Common myeloid progenitor, CD34-positive (primary cell): ENCODE measurements at regions not wholly inside any gene's neighbourhood (a gene's known extent, or its start where the extent isn't known, plus 50 kb on each side); places are given as distances from the start of the nearest gene placed in this dataset.
"Not testable (repeated sequence)": the region's sequence is repeated elsewhere in the genome, so short reads cannot be mapped to it uniquely, and the experiment has no call there.

Experiments
- CTCF ChIA-PET: fragments of 350-600 bp; sonication (Branson Sonifier 250); formaldehyde crosslinking; loops from one replicate; lab custom pipeline; 2021; ENCODE audit warnings: antibody characterized with exemption; lab: Charles Lee
- POLR2A ChIA-PET: fragments of 350-600 bp; sonication (Branson Sonifier 250); formaldehyde crosslinking; loops from one replicate; lab custom pipeline; 2021; ENCODE audit warnings: antibody characterized with exemption; lab: Charles Lee
- DNase-seq, 3 donors: peaks; one replicate each; pipeline versions ENCODE4 v3.0.0 to v3.0.0-alpha.2; 2013
- H3K27ac ChIP-seq, 2 experiments: 1 replicate in 1 of 2; 2 replicates in 1 of 2; pipeline ENCODE4 v1.7.0; 2013; ENCODE audit warnings: inconsistent platforms in 2 of 2, low read length in 2 of 2, mild to moderate bottlenecking in 2 of 2, low read depth in 1 of 2, moderate library complexity in 1 of 2; ENCODE audit not compliant: severe bottlenecking in 2 of 2, insufficient read depth in 1 of 2, poor library complexity in 1 of 2
- H3K27me3 ChIP-seq, 5 experiments: replicated peaks in 2 of 5; 1 replicate in 3 of 5; 2 replicates in 2 of 5; pipeline versions ENCODE4 v1.6.1 to v1.7.0; 2013; ENCODE audit warnings: low read length in 4 of 5, mild to moderate bottlenecking in 2 of 5, moderate library complexity in 2 of 5, inconsistent platforms in 1 of 5; ENCODE audit not compliant: insufficient read depth in 5 of 5, control insufficient read depth in 4 of 5
- H3K36me3 ChIP-seq, 4 experiments: 1 replicate in 2 of 4; 2 replicates in 2 of 4; pipeline versions ENCODE4 v1.6.1 to v1.7.0; 2013; ENCODE audit warnings: low read length in 3 of 4, control low read depth in 1 of 4, mild to moderate bottlenecking in 1 of 4; ENCODE audit not compliant: control insufficient read depth in 4 of 4, insufficient read depth in 4 of 4
- H3K4me1 ChIP-seq, 4 experiments: 1 replicate in 3 of 4; 2 replicates in 1 of 4; pipeline versions ENCODE4 v1.6.1 to v1.7.1; 2013; ENCODE audit warnings: low read length in 3 of 4, mild to moderate bottlenecking in 3 of 4, control low read depth in 1 of 4, inconsistent platforms in 1 of 4, moderate library complexity in 1 of 4; ENCODE audit not compliant: control insufficient read depth in 4 of 4, insufficient read depth in 4 of 4; ENCODE audit errors: control extremely low read depth in 1 of 4
- H3K4me3 ChIP-seq, 7 experiments: 1 replicate in 4 of 7; 2 replicates in 3 of 7; pipeline versions ENCODE4 v1.5.1 to v1.7.0; 2013; ENCODE audit warnings: mild to moderate bottlenecking in 7 of 7, low read length in 6 of 7, moderate library complexity in 6 of 7, inconsistent platforms in 2 of 7, low read depth in 2 of 7, control low read depth in 1 of 7; ENCODE audit not compliant: insufficient read depth in 4 of 7, control insufficient read depth in 1 of 7; ENCODE audit errors: extremely low read depth in 1 of 7
- H3K9me3 ChIP-seq, 5 experiments: 1 replicate in 4 of 5; 2 replicates in 1 of 5; pipeline versions ENCODE4 v1.6.1 to v1.7.1; 2013; ENCODE audit warnings: low read length in 4 of 5, mild to moderate bottlenecking in 2 of 5, inconsistent platforms in 1 of 5, low read depth in 1 of 5, moderate library complexity in 1 of 5; ENCODE audit not compliant: control insufficient read depth in 4 of 5, insufficient read depth in 2 of 5; ENCODE audit errors: control extremely low read depth in 1 of 5
- WGBS: methylation state at CpG from one replicate; pipeline ENCODE4 v1.1.5; 2013; ENCODE audit not compliant: insufficient coverage; 5-methylcytosine and 5-hydroxymethylcytosine counted together

DNA sequence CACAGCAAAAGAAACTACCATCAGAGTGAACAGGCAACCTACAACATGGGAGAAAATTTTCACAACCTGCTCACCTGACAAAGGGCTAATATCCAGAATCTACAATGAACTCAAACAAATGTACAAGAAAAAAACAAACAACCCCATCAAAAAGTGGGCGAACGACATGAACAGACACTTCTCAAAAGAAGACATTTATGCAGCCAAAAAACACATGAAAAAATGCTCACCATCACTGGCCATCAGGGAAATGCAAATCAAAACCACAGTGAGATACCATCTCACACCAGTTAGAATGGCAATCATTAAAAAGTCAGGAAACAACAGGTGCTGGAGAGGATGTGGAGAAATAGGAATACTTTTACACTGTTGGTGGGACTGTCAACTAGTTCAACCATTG is 207.8 kb downstream of the USP6NL start:
- CTCF ChIA-PET, H3K4me3 ChIP-seq, H3K9me3 ChIP-seq, DNase-seq, H3K27ac ChIP-seq, POLR2A ChIA-PET, H3K27me3 ChIP-seq, H3K36me3 ChIP-seq: not testable (repeated sequence)
- peaks cover 0 to 38% (median 26%) of the 10 kb centered on the region in 4 experiments for H3K4me1 ChIP-seq
- WGBS: no CpG with 5 or more reads among the region's 2 CpGs

DNA sequence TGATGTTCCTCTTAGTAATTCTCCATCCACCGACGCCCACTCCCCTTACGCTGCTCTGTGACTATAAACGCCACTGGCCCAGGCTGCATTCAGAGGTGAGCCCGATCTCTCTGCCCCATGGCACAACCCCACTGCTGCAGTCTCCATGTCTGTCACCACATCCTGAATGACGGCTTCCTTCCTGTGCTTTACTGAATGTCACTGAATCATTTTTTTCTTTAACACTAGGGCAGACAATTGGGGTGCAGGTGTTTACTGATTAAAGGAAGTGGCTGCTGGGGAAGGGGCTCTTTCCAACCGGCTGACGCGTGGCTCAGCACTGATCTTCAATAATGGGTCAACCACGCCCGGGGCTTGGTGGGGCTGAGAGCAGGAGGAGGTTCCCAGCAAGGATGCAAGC is 208.3 kb downstream of the USP6NL start:
- peaks cover 0 to 4% (median 0%) of the 10 kb centered on the region in 5 experiments for H3K9me3 ChIP-seq
- 1% methylated on average over 10 of the region's 11 CpGs for WGBS
- peak; percentile 86 to 97 (median 94) for DNase-seq
- H3K27ac ChIP-seq: peak overlapping the region in 1 of 2 experiments; percentile 43
- peaks cover 0 to 36% (median 26%) of the 10 kb centered on the region in 4 experiments for H3K4me1 ChIP-seq
- peak overlapping the region in 4 of 7 experiments; percentile 2 to 47 (median 21) for H3K4me3 ChIP-seq
- ChIA-PET CTCF (no interaction called here), POLR2A (no interaction called here)
- H3K27me3 ChIP-seq: no peaks in the 10 kb centered on the region
- H3K36me3 ChIP-seq: no peaks in the 10 kb centered on the region

DNA sequence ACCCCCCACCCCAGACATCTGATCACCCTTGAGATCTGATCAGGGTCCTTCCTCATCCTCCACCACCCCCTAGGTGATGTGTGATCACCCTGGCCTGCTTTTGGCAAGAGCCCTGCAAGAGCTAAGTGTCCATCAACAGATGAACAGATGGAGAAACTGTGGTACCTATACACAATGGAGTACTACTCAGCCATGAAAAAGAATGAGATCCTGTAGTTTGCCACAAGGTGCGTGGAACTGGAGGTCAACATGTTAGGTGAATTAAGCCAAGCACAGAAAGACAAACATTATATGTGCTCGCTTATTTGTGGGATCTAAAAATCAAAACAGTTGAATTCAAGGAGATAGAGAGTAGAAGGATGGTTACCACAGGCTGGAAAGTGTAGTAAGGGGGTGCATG is 209.1 kb downstream of the USP6NL start:
- POLR2A ChIA-PET: no interaction called here
- CTCF ChIA-PET: no interaction called here
- WGBS: 96% methylated on average over 2 of the region's 2 CpGs
- no peak overlapping the region for H3K27ac ChIP-seq
- peak in 1 of 3 donors; percentile 2 for DNase-seq
- peaks cover 0 to 32% (median 26%) of the 10 kb centered on the region in 4 experiments for H3K4me1 ChIP-seq
- peaks cover 0 to 4% (median 0%) of the 10 kb centered on the region in 5 experiments for H3K9me3 ChIP-seq
- H3K36me3 ChIP-seq: no peaks in the 10 kb centered on the region
- H3K27me3 ChIP-seq: no peaks in the 10 kb centered on the region
- peak overlapping the region in 1 of 7 experiments; percentile 10 for H3K4me3 ChIP-seq

DNA sequence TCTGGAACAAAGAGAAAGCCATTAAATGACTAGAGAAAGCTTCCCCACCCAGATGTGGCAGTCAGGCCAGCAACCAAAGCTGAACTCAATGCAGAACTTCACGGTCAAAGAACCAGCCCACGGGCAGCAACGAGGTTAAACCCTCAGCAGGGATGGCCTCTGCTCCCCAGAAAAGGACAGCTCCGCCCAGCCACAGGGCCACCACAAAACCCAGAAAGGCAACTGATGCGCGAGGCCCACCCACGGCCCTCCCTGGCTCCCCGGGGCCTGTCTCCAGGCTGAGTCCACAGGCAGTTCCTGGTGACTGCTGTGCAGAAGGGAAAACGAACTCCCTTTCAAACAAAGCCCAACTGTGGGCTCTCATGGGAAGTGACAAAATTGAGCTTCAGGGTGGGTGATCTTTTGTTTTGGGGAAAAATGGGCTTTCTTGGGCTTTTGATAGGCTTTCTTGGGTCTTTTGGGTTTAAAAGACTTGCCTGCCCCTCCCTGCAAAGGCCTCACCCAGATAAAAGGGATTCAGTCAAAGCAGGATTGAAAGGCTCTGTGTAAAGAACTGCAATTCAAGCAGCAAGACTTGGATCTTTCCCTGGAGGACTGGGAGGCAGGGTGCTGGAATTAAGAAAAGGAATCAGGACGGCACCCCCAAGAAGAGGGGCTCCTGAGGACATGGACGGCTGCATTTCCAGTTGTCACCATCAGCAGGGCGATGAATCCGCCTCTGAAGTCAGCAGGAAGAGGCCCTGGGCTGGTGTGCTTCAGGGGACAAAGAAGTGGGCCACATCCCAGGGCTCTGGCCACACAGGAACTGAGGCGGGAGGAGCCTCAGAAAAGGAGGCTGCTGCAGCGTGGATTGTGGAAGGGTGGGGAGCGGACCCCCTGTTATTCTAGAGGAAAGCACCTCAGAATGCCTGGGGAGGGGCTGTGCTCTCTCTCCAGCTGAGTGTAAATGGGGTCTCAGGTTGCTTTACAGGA is 209.9 kb downstream of the USP6NL start:
- Histone ChIP-seq H3K27ac (no peak overlapping the region), H3K27me3 (no peaks in the 10 kb centered on the region), H3K4me1 (peaks cover 0 to 32% (median 26%) of the 10 kb centered on the region in 4 experiments), H3K36me3 (no peaks in the 10 kb centered on the region), H3K9me3 (peaks cover 0 to 2% (median 0%) of the 10 kb centered on the region in 5 experiments), H3K4me3 (peak overlapping the region in 3 of 7 experiments; percentile 3 to 30 (median 6))
- ChIA-PET POLR2A (interaction anchor here (0.9 kb wide), 1 partner anchor 14 kb away, joined by 4 read pairs; no protein-coding TSS in a partner anchor), CTCF (interaction anchor here (0.9 kb wide), 1 partner anchor 31 kb away, joined by 3 read pairs; no protein-coding TSS in a partner anchor)
- 45% methylated on average over 10 of the region's 16 CpGs for WGBS
- DNase-seq: peak in 2 of 3 donors; percentile 42 to 55

DNA sequence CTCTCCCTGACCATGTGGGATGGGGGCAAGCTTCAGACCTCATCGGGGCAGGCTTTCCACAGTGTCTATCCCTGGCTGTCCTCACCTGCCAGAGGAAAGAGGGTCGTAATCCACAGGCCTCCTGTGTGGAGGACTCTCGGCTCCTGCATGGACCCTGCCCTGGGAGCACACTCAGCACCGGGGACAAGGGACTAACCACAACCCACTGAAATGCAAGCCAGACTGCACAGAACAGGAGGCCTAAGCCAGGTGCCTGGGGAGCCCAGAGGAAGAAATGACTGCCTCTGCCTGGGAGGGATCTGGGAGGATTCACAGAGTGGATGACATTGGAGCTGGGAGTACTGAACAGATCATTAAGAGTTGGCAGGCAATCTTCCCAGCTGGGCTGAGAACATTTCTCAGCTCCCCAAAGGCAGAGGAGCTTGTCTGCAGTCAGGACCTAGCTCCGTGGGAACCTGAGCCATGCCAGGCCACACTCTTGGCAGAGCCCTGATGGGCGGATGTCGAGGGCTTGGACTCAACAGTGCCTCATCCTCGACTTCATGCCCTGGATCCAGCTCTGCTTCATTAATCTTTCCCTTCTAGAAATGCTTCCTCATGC is 213.4 kb downstream of the USP6NL start:
- no peak for DNase-seq
- WGBS: 82% methylated on average over 8 of the region's 8 CpGs
- Histone ChIP-seq H3K27me3 (no peaks in the 10 kb centered on the region), H3K4me3 (no peak overlapping the region), H3K9me3 (peaks cover 0 to 2% (median 0%) of the 10 kb centered on the region in 5 experiments), H3K4me1 (peaks cover 0 to 30% (median 23%) of the 10 kb centered on the region in 4 experiments), H3K36me3 (no peaks in the 10 kb centered on the region), H3K27ac (no peak overlapping the region)
- ChIA-PET POLR2A (no interaction called here), CTCF (no interaction called here)

DNA sequence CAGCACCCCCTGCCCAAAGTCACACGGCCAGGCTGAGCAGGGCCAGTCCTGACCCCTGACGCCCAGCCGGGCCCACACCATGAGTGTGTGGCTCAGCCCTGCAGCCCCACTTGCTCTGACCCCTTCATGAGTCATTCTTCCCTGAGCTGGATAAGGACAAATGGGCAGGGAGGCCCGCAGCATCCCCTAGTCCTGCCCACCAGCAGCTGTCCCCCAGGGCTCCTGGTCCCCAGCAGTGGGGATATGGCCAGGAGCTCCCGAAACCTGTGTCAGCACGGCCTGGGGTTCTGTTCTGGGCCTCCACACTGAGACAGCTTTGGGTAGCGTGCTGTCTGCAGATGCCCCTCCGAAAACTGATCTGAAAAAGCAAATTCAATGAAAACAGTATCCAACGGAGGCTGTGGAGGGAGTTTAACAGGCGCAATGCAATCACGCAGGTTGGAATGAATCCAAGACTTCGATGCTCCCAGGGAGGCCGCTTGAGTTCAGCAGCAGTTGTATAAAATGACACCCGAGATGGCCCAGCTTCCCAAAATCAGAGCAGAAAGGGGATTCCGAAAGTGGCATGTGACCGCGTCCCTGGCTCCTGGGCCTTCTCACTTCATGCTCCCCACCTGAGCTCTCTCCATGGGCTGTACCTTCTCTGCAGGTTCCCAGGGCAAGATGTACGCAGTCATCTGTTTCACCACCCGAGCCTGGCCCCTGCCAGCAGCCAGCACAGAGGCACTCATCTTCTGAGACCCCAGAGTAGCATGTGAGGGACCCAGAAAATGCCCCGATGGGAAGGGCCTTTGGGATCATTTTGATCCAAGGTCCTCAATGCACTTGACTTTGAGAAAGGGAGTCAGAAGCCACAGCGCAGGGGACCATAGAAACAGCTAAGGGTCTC is 214.1 kb downstream of the USP6NL start:
- CTCF ChIA-PET: interaction anchor here (1.1 kb wide), 1 partner anchor 17 kb away, joined by 3 read pairs; no protein-coding TSS in a partner anchor
- 95% methylated on average over 20 of the region's 21 CpGs for WGBS

More for the DNA sequence above, 214.1 kb downstream of the USP6NL start:
- H3K36me3 ChIP-seq: no peaks in the 10 kb centered on the region
- no peak overlapping the region for H3K4me3 ChIP-seq
- POLR2A ChIA-PET: no interaction called here
- no peaks in the 10 kb centered on the region for H3K9me3 ChIP-seq
- H3K27ac ChIP-seq: no peak overlapping the region
- peaks cover 0 to 23% (median 16%) of the 10 kb centered on the region in 4 experiments for H3K4me1 ChIP-seq
- DNase-seq: no peak
- H3K27me3 ChIP-seq: no peaks in the 10 kb centered on the region
